Spleen (tissue), 7 donors: ENCODE measurements at regions not wholly inside any gene's neighbourhood (a gene's known extent, or its start where the extent isn't known, plus 50 kb on each side); places are given as distances from the start of the nearest gene placed in this dataset.

Source experiments
- POLR2A ChIP-seq, 3 donors: fragments of 450-650 bp; IDR thresholded peaks; one replicate each; pipeline ENCODE4 v1.5.1; 2017; ENCODE audit warnings: antibody characterized with exemption in 3 of 3, mild to moderate bottlenecking in 1 of 3
- TF ChIP-seq, protein P1 (sequence below), 11 experiments: fragments of 200-600 bp in 7 of 11; fragments of 450-650 bp in 4 of 11; sonication (generic) in 4 of 11; IDR thresholded peaks in 8 of 11; conservative IDR thresholded peaks in 3 of 11; 1 replicate in 7 of 11; 2 replicates in 4 of 11; pipeline versions ENCODE4 v1.4.0 to v1.8.0; 2016 to 2021; ENCODE audit warnings: antibody characterized with exemption in 11 of 11, inconsistent platforms in 4 of 11, mild to moderate bottlenecking in 1 of 11
- donor health status: DM: no; HTN: no; CAD: no; lungs with moderate emphysema.
- donor health status: DM: no; HTN: no; CAD: no.
- donor health status: DM: no; HTN: no; CAD: no.

- TF ChIP-seq, protein P1, sequence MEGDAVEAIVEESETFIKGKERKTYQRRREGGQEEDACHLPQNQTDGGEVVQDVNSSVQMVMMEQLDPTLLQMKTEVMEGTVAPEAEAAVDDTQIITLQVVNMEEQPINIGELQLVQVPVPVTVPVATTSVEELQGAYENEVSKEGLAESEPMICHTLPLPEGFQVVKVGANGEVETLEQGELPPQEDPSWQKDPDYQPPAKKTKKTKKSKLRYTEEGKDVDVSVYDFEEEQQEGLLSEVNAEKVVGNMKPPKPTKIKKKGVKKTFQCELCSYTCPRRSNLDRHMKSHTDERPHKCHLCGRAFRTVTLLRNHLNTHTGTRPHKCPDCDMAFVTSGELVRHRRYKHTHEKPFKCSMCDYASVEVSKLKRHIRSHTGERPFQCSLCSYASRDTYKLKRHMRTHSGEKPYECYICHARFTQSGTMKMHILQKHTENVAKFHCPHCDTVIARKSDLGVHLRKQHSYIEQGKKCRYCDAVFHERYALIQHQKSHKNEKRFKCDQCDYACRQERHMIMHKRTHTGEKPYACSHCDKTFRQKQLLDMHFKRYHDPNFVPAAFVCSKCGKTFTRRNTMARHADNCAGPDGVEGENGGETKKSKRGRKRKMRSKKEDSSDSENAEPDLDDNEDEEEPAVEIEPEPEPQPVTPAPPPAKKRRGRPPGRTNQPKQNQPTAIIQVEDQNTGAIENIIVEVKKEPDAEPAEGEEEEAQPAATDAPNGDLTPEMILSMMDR (IDR thresholded peaks at IDR 0.05 in 8 of 11, conservative IDR thresholded peaks at IDR 0.05 in 3 of 11): no peak
- no peak for TF ChIP-seq POLR2A (IDR thresholded peaks at IDR 0.05)
Observed at GRCh38 chr3:25292595-25292994, 135.5 kb upstream of the RARB start.
